B cell (primary cell): ENCODE measurements at regions not wholly inside any gene's neighbourhood (a gene's known extent, or its start where the extent isn't known, plus 50 kb on each side); places are given as distances from the start of the nearest gene placed in this dataset.

Experiments used
- ATAC-seq: fragments of 200-7000 bp; cut with Tn5 transposase; one replicate; pipeline ENCODE4 v1.10.0; 2021; ENCODE audit warnings: low read depth, mild to moderate bottlenecking, moderate number of reproducible peaks, moderate library complexity
- CTCF ChIA-PET: fragments of 350-600 bp; sonication (Branson Sonifier 250); formaldehyde crosslinking; loops from one replicate; lab custom pipeline; 2021; ENCODE audit warnings: antibody characterized with exemption, inconsistent platforms; lab: Charles Lee
- POLR2A ChIA-PET: fragments of 350-600 bp; sonication (Branson Sonifier 250); formaldehyde crosslinking; loops from one replicate; lab custom pipeline; 2021; ENCODE audit warnings: antibody characterized with exemption; lab: Charles Lee
- DNase-seq: peaks from one replicate; pipeline ENCODE4 v3.0.0; 2013
- H2AFZ ChIP-seq: 2 replicates; pipeline ENCODE4 v1.6.1; 2012; ENCODE audit warnings: mild to moderate bottlenecking, low read depth, low read length; ENCODE audit not compliant: insufficient read depth, poor library complexity, severe bottlenecking
- H3K27ac ChIP-seq, 2 donors: 1 replicate in 1 of 2; 2 replicates in 1 of 2; pipeline ENCODE4 v1.5.1; 2012 to 2013; ENCODE audit warnings: low read length in 2 of 2, mild to moderate bottlenecking in 2 of 2, moderate library complexity in 1 of 2
- H3K27me3 ChIP-seq, 4 experiments: fragments of 200-600 bp in 1 of 4; sonication (generic) in 1 of 4; replicated peaks in 1 of 4; 1 replicate in 2 of 4; 2 replicates in 2 of 4; pipeline versions ENCODE4 v1.6.1 to v1.7.0; 2013 to 2016; ENCODE audit warnings: low read length in 3 of 4, mild to moderate bottlenecking in 2 of 4, mixed read lengths in 1 of 4, moderate library complexity in 1 of 4; ENCODE audit not compliant: insufficient read depth in 4 of 4, control insufficient read depth in 3 of 4; ENCODE audit errors: control extremely low read depth in 1 of 4
- H3K36me3 ChIP-seq, 2 experiments: replicated peaks in 1 of 2; 1 replicate in 1 of 2; 2 replicates in 1 of 2; pipeline versions ENCODE4 v1.6.1 to v1.7.1; 2013; ENCODE audit warnings: low read length in 1 of 2; ENCODE audit not compliant: insufficient read depth in 2 of 2, control insufficient read depth in 1 of 2; ENCODE audit errors: control extremely low read depth in 1 of 2, extremely low read depth in 1 of 2
- H3K4me1 ChIP-seq, 2 donors: fragments of 200-600 bp in 1 of 2; sonication (generic) in 1 of 2; 1 replicate in 1 of 2; 2 replicates in 1 of 2; pipeline versions ENCODE4 v1.5.1 to v1.6.1; 2013 to 2017; ENCODE audit warnings: low read length in 2 of 2; ENCODE audit not compliant: control insufficient read depth in 2 of 2, insufficient read depth in 2 of 2
- H3K4me2 ChIP-seq: replicated peaks from 2 replicates; pipeline ENCODE3; 2012; ENCODE audit warnings: mild to moderate bottlenecking, low read depth, low read length; ENCODE audit not compliant: poor library complexity, severe bottlenecking
- H3K4me3 ChIP-seq, 5 experiments: fragments of 200-600 bp in 1 of 5; sonication (generic) in 1 of 5; 1 replicate in 3 of 5; 2 replicates in 2 of 5; pipeline versions ENCODE4 v1.5.1 to v1.7.0; 2011 to 2016; ENCODE audit warnings: low read length in 4 of 5, mild to moderate bottlenecking in 4 of 5, low read depth in 2 of 5, control low read depth in 1 of 5, moderate library complexity in 1 of 5; ENCODE audit not compliant: insufficient read depth in 1 of 5; ENCODE audit errors: control extremely low read depth in 1 of 5, extremely low read depth in 1 of 5
- H3K79me2 ChIP-seq: fragments of 200-600 bp; sonication (generic); one replicate; pipeline ENCODE4 v1.6.0; 2016; ENCODE audit warnings: low read length; ENCODE audit not compliant: control insufficient read depth, insufficient read depth
- H3K9ac ChIP-seq: fragments of 200-600 bp; sonication (generic); 2 replicates; pipeline ENCODE4 v1.6.1; 2017; ENCODE audit warnings: mild to moderate bottlenecking, low read length, moderate library complexity
- H3K9me3 ChIP-seq, 3 donors: one replicate each; pipeline versions ENCODE4 v1.6.1 to v1.7.1; 2013; ENCODE audit warnings: low read length in 2 of 3; ENCODE audit not compliant: control insufficient read depth in 2 of 3, insufficient read depth in 1 of 3; ENCODE audit errors: control extremely low read depth in 1 of 3
- H4K20me1 ChIP-seq: 2 replicates; pipeline ENCODE4 v1.6.0; 2012; ENCODE audit warnings: mild to moderate bottlenecking, low read length; ENCODE audit not compliant: insufficient read depth, control insufficient read depth, poor library complexity, severe bottlenecking
- H3K27ac Mint-ChIP-seq: one replicate; pipeline ENCODE4 v1.8.0; 2021; ENCODE audit warnings: mixed read lengths
- H3K27me3 Mint-ChIP-seq: one replicate; pipeline ENCODE4 v1.8.0; 2021; ENCODE audit warnings: mixed read lengths
- H3K4me1 Mint-ChIP-seq: one replicate; pipeline ENCODE4 v1.8.0; 2021; ENCODE audit warnings: mixed read lengths
- H3K4me3 Mint-ChIP-seq: one replicate; pipeline ENCODE4 v1.8.0; 2021; ENCODE audit warnings: mixed read lengths
- H3K9me3 Mint-ChIP-seq: one replicate; pipeline ENCODE4 v1.8.0; 2022; ENCODE audit warnings: mixed read lengths; ENCODE audit not compliant: insufficient read depth
- EZH2 ChIP-seq: IDR thresholded peaks from 2 replicates; pipeline ENCODE4 v1.6.1; 2012; ENCODE audit warnings: borderline replicate concordance, low read depth, mild to moderate bottlenecking, moderate library complexity, low read length; ENCODE audit not compliant: insufficient read depth, poor library complexity, severe bottlenecking
- WGBS: methylation state at CpG from one replicate; pipeline ENCODE4 v1.1.5; 2013; ENCODE audit warnings: missing lambda C conversion rate; ENCODE audit not compliant: insufficient coverage; 5-methylcytosine and 5-hydroxymethylcytosine counted together
- intact Hi-C: fragments of 100-400 bp; cut with micrococcal nuclease; formaldehyde crosslinking; loops from one replicate; pipeline ENCODE4 v1.10.0; 2022
- TF ChIP-seq, protein P1 (sequence below): fragments of 200-600 bp; IDR thresholded peaks from one replicate; pipeline ENCODE4 v1.8.0; 2022; ENCODE audit warnings: antibody characterized with exemption, mild to moderate bottlenecking

DNA sequence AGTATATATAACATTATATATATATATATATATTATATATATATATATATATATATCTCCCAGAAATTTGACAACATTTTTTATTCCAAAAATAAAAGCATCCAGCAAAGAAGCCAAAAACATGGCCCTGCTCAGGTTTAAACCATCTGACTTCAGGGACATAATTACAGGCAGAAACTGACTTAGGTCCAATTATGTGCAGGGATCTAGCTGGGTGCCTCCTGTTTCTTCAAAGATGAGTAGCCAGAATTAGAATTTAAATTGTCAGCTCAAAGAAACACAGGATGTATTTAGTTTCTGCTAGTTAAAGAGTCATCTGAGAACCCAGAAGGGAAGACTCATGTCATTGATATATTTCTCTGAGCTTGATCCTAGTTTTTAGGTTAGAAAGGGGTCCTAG, 656.4 kb upstream of the TEX47 start:
- no peak overlapping the region for H3K4me3 ChIP-seq
- Mint-ChIP-seq H3K9me3 (no peaks in the 10 kb centered on the region), H3K27me3 (no peaks in the 10 kb centered on the region), H3K4me1 (no peaks in the 10 kb centered on the region), H3K27ac (no peak overlapping the region), H3K4me3 (no peak overlapping the region)
- no peak overlapping the region for H3K4me2 ChIP-seq
- H3K9ac ChIP-seq: no peak overlapping the region
- H3K79me2 ChIP-seq: no peaks in the 10 kb centered on the region
- H3K27me3 ChIP-seq: no peaks in the 10 kb centered on the region
- intact Hi-C loops: no loop called here
- ChIA-PET CTCF (no interaction called here), POLR2A (no interaction called here)
- no peak overlapping the region for H3K27ac ChIP-seq
- TF ChIP-seq, protein P1, sequence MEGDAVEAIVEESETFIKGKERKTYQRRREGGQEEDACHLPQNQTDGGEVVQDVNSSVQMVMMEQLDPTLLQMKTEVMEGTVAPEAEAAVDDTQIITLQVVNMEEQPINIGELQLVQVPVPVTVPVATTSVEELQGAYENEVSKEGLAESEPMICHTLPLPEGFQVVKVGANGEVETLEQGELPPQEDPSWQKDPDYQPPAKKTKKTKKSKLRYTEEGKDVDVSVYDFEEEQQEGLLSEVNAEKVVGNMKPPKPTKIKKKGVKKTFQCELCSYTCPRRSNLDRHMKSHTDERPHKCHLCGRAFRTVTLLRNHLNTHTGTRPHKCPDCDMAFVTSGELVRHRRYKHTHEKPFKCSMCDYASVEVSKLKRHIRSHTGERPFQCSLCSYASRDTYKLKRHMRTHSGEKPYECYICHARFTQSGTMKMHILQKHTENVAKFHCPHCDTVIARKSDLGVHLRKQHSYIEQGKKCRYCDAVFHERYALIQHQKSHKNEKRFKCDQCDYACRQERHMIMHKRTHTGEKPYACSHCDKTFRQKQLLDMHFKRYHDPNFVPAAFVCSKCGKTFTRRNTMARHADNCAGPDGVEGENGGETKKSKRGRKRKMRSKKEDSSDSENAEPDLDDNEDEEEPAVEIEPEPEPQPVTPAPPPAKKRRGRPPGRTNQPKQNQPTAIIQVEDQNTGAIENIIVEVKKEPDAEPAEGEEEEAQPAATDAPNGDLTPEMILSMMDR: no peak
- no peak for TF ChIP-seq EZH2
- no peak overlapping the region for H2AFZ ChIP-seq
- H3K4me1 ChIP-seq: no peaks in the 10 kb centered on the region
- DNase-seq (no peak), ATAC-seq (no peak)
- H3K9me3 ChIP-seq: no peaks in the 10 kb centered on the region
- H3K36me3 ChIP-seq: no peaks in the 10 kb centered on the region
- no peaks in the 10 kb centered on the region for H4K20me1 ChIP-seq

DNA sequence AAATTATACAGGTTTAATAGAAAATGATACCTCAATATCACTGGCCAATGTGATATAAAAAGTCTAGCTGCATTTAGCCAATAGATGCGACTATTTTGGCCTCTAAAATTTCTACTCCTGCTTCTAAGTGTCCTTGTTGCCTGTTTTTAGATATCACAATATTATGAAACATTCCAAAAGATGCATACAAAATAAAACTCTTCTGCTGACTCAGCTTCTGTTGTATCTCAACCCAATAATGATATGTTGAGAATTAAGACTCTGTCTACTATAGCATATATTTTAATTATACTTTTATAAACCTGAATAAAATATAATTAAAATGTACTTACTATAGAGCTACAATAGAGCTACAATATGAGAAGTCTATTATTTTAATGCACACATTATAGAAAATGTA, 661.0 kb upstream of the TEX47 start:
- H3K27me3 Mint-ChIP-seq: no peaks in the 10 kb centered on the region
- Histone ChIP-seq H3K4me1 (no peaks in the 10 kb centered on the region), H2AFZ (no peak overlapping the region), H3K79me2 (no peaks in the 10 kb centered on the region), H3K27ac (no peak overlapping the region), H4K20me1 (no peaks in the 10 kb centered on the region), H3K9ac (no peak overlapping the region), H3K36me3 (no peaks in the 10 kb centered on the region), H3K4me2 (no peak overlapping the region), H3K4me3 (no peak overlapping the region), H3K27me3 (no peaks in the 10 kb centered on the region), H3K9me3 (no peaks in the 10 kb centered on the region)
- CTCF ChIA-PET: no interaction called here
- H3K4me1 Mint-ChIP-seq: no peaks in the 10 kb centered on the region
- ATAC-seq (no peak), DNase-seq (no peak)
- H3K4me3 Mint-ChIP-seq: no peak overlapping the region
- H3K9me3 Mint-ChIP-seq: no peaks in the 10 kb centered on the region
- H3K27ac Mint-ChIP-seq: no peak overlapping the region
- intact Hi-C loops: no loop called here
- TF ChIP-seq, protein P1: no peak
- no peak for TF ChIP-seq EZH2
- POLR2A ChIA-PET: no interaction called here
- WGBS: no CpG with 5 or more reads among the region's 1 CpG
